ENCODE measurements at regions not wholly inside any gene's neighbourhood (a gene's known extent, or its start where the extent isn't known, plus 50 kb on each side); places are given as distances from the start of the nearest gene placed in this dataset.

DNA sequence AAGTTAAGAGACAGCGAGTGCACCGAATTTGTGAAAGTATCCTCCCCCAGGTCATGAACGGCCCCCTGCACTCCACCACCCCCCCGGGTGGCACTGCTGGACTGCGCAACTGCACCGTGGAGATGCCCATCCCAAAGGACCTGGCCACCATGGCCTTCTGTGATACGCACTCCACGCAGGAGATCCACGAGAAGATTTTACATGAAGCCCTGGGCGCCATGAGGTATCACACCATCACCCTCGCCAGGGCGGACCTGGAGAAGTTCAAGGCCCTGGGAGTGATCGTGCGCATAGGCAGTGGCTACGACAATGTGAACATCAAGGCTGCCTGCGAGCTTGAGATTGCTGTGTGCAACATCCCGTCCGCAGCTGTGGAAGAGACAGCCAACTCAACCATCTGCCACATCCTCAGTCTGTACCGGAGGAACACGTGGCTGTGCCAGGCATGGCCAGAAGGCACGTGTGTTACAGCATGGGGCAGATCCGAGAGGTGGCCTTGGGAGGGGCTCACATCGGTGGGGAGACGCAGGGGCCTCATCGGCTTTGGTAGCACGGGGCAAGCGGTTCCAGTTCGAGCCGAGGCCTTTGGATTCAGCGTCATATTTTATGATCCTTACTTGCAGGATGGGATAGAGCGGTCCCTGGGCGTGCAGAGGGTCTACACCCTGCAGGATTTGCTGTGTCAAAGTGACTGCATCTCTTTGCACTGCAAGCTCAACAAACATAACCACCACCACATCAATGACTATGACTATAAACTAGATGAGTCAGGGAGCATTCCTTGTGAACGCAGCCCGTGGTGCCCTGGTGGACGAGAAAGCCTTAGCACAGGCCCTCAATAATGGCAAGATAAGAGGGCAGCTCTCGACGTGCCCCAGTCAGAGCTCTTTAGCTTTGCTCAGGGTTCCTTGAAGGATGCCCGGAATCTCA lies 290.8 kb upstream of the MC4R start:
- Histone ChIP-seq H3K27me3 (replicated peaks) (no peaks in the 10 kb centered on the region), H3K36me3 (replicated peaks) (no peaks in the 10 kb centered on the region), H3K4me3 (ENCODE audit: low read depth, low read length) (no peak overlapping the region), H3K27ac (no peak overlapping the region)
- TF ChIP-seq, protein P1, sequence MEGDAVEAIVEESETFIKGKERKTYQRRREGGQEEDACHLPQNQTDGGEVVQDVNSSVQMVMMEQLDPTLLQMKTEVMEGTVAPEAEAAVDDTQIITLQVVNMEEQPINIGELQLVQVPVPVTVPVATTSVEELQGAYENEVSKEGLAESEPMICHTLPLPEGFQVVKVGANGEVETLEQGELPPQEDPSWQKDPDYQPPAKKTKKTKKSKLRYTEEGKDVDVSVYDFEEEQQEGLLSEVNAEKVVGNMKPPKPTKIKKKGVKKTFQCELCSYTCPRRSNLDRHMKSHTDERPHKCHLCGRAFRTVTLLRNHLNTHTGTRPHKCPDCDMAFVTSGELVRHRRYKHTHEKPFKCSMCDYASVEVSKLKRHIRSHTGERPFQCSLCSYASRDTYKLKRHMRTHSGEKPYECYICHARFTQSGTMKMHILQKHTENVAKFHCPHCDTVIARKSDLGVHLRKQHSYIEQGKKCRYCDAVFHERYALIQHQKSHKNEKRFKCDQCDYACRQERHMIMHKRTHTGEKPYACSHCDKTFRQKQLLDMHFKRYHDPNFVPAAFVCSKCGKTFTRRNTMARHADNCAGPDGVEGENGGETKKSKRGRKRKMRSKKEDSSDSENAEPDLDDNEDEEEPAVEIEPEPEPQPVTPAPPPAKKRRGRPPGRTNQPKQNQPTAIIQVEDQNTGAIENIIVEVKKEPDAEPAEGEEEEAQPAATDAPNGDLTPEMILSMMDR (IDR thresholded peaks at IDR 0.05; ENCODE audit: low read depth, low read length, missing control alignments) = no peak
- in situ Hi-C loops (cut with HindIII; ENCODE audit: low pct_ligation_motif_present, low sequenced_read_pairs) = no loop called here
- DNase-seq = no peak

DNA sequence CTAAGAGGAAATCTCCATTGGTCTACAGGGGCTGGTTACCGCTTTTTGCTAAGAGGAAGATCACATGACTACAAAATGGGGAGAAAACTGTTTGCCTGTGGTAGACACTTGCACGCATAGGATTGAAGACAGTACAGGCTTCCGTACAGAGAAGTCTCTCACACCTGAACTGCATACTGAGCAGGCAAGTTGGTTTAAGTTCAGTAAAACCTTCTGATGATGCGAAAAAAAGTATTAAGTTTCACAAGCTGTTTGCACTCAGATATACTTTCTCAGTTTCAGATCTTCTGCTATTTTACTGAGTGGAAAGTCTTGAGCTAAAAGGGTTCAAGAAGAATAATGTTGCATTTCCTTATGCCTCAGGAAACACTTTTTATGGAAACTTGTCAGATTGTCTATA lies 292.2 kb upstream of the MC4R start:
- no peaks in the 10 kb centered on the region for H3K36me3 ChIP-seq (replicated peaks)
- no peak for DNase-seq
- no peak overlapping the region for H3K27ac ChIP-seq
- TF ChIP-seq, protein P1 (IDR thresholded peaks at IDR 0.05; ENCODE audit: low read depth, low read length, missing control alignments) = no peak
- no peaks in the 10 kb centered on the region for H3K27me3 ChIP-seq (replicated peaks)
- no peak overlapping the region for H3K4me3 ChIP-seq (ENCODE audit: low read depth, low read length)
- in situ Hi-C loops (cut with HindIII; ENCODE audit: low pct_ligation_motif_present, low sequenced_read_pairs) = no loop called here

DNA sequence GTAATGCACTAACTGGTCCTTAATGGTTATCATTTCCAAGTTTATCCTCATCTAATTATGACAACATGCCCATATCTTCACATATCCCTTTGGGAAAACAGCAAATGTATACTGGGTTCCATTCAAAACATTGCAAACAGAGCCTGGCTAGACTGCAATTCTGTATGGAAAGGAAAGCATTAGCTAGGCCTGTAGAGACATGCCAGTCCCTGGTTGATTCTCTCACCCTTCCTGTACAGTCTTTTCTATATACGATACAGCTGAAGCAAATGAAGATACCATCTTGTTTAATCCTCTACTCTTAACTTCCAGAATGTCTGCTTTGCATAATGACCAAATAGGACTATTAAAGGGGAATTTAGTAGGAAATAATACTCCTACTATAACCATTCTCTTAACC lies 294.4 kb upstream of the MC4R start:
- no peaks in the 10 kb centered on the region for H3K36me3 ChIP-seq (replicated peaks)
- DNase-seq = no peak
- H3K27ac ChIP-seq = no peak overlapping the region
- in situ Hi-C loops (cut with HindIII; ENCODE audit: low pct_ligation_motif_present, low sequenced_read_pairs) = no loop called here
- TF ChIP-seq, protein P1 (IDR thresholded peaks at IDR 0.05; ENCODE audit: low read depth, low read length, missing control alignments) = no peak
- no peaks in the 10 kb centered on the region for H3K27me3 ChIP-seq (replicated peaks)
- no peak overlapping the region for H3K4me3 ChIP-seq (ENCODE audit: low read depth, low read length)

DNA sequence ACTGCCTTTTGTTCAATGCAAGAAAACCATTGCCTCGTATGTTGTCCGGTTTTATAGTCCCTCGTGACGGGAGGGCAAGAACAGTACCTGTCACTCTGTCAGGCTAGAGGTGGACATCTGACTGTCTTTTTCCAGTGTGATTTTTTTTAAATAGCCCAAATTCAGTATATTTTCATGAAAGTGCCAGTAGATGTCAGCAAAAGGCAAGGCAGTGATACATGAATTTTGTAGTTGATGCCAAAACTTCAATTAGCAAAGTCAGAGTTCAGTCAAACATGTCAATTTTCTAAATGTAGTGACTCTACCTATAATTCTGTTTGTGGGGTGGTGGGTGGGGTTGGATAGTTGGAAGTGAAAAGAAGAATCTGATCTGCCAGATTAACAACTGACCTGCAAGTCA lies 296.0 kb upstream of the MC4R start:
- H3K27ac ChIP-seq = no peak overlapping the region
- no peaks in the 10 kb centered on the region for H3K27me3 ChIP-seq (replicated peaks)
- in situ Hi-C loops (cut with HindIII; ENCODE audit: low pct_ligation_motif_present, low sequenced_read_pairs) = no loop called here
- no peak overlapping the region for H3K4me3 ChIP-seq (ENCODE audit: low read depth, low read length)
- TF ChIP-seq, protein P1 (IDR thresholded peaks at IDR 0.05; ENCODE audit: low read depth, low read length, missing control alignments) = no peak
- no peak for DNase-seq
- no peaks in the 10 kb centered on the region for H3K36me3 ChIP-seq (replicated peaks)

DNA sequence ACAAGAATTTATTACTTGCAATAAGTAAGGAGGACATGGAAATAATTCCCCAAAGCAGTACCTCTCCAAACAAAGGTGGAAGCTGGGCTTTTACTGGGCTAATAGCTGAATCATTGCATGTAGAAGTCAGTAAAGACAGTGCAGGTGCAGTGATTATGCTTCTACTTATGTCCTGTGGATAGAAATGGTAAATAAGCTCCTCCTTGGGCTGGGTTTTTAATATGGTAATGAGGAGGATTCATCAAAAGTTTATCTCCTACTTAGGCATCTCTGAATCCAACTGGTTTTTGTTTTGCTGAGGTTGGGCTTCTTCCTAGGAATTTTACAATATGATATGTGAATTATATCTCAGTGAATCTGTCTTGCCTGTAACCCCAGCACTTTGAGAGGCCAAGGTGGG lies 297.4 kb upstream of the MC4R start:
- Histone ChIP-seq H3K27ac (no peak overlapping the region), H3K4me3 (ENCODE audit: low read depth, low read length) (no peak overlapping the region), H3K27me3 (replicated peaks) (no peaks in the 10 kb centered on the region), H3K36me3 (replicated peaks) (no peaks in the 10 kb centered on the region)
- DNase-seq = no peak
- TF ChIP-seq, protein P1 (IDR thresholded peaks at IDR 0.05; ENCODE audit: low read depth, low read length, missing control alignments) = no peak
- in situ Hi-C loops (cut with HindIII; ENCODE audit: low pct_ligation_motif_present, low sequenced_read_pairs) = no loop called here
